HEK293 (cell line): ENCODE measurements at regions not wholly inside any gene's neighbourhood (a gene's known extent, or its start where the extent isn't known, plus 50 kb on each side); places are given as distances from the start of the nearest gene placed in this dataset.

Experiments used
- CTCF ChIA-PET: fragments of 350-600 bp; formaldehyde crosslinking; extraction: SDS; loops from one replicate; lab custom pipeline; 2021; ENCODE audit warnings: antibody characterized with exemption; lab: Yijun Ruan, JAX
- POLR2A ChIA-PET: fragments of 300-600 bp; formaldehyde crosslinking; extraction: SDS; loops from one replicate; lab custom pipeline; 2020; ENCODE audit warnings: antibody characterized with exemption, inconsistent platforms; lab: Yijun Ruan, JAX
- H3K27ac ChIP-seq: fragments of 200-500 bp; sonication (Bioruptor generic); 2 replicates; pipeline ENCODE4 v1.5.1; 2014; ENCODE audit warnings: low read depth, low read length, control low read depth, inconsistent platforms; ENCODE audit errors: extremely low read depth
- H3K36me3 ChIP-seq, 2 experiments: fragments of 200-500 bp in 1 of 2; sonication (Bioruptor generic) in 1 of 2; 1 replicate in 1 of 2; 2 replicates in 1 of 2; pipeline ENCODE4 v1.5.1; 2014 to 2017; ENCODE audit warnings: inconsistent platforms in 2 of 2, low read length in 2 of 2; ENCODE audit not compliant: control insufficient read depth in 2 of 2, insufficient read depth in 1 of 2
- H3K4me1 ChIP-seq: fragments of 200-500 bp; sonication (Bioruptor generic); 2 replicates; pipeline ENCODE4 v1.5.1; 2014; ENCODE audit warnings: mild to moderate bottlenecking, low read length, inconsistent platforms; ENCODE audit not compliant: control insufficient read depth, insufficient read depth
- H3K4me3 ChIP-seq: 2 replicates; pipeline ENCODE4 v1.5.1; 2011; ENCODE audit warnings: low read depth, mild to moderate bottlenecking, control low read depth, low read length, moderate library complexity
- H3K9me3 ChIP-seq: fragments of 200-500 bp; sonication (Bioruptor generic); 2 replicates; pipeline ENCODE4 v1.5.1; 2014; ENCODE audit warnings: low read depth, low read length, inconsistent platforms; ENCODE audit not compliant: control insufficient read depth, insufficient read depth
- ATF2 ChIP-seq: fragments of 450-650 bp; formaldehyde crosslinking; IDR thresholded peaks from 2 replicates; pipeline ENCODE4 v1.5.1; 2016; ENCODE audit warnings: missing biosample characterization, missing genetic modification characterization, low read depth
- CTCF ChIP-seq: fragments of 450-650 bp; formaldehyde crosslinking; IDR thresholded peaks from 2 replicates; pipeline ENCODE4 v1.5.1; 2016; ENCODE audit warnings: missing biosample characterization, missing genetic modification characterization
- KLF8 ChIP-seq: fragments of 450-650 bp; formaldehyde crosslinking; IDR thresholded peaks from 2 replicates; pipeline ENCODE4 v1.5.1; 2016; ENCODE audit warnings: missing biosample characterization, missing genetic modification characterization
- MEIS1 ChIP-seq: sonication (generic); formaldehyde crosslinking; IDR thresholded peaks from 2 replicates; pipeline ENCODE4 v1.8.1; 2022; ENCODE audit warnings: missing genetic modification reagents, mild to moderate bottlenecking, borderline replicate concordance
- SETDB1 ChIP-seq: IDR thresholded peaks from one replicate; pipeline ENCODE4 v1.6.1; 2017; ENCODE audit warnings: mild to moderate bottlenecking, low read length, moderate library complexity, mixed read lengths; ENCODE audit not compliant: insufficient read length
- TRIM28 ChIP-seq: IDR thresholded peaks from 2 replicates; pipeline ENCODE4 v1.6.1; 2011; ENCODE audit warnings: low read length, control low read depth, borderline replicate concordance
- ZBTB48 ChIP-seq: fragments of 450-650 bp; formaldehyde crosslinking; IDR thresholded peaks from 2 replicates; pipeline ENCODE4 v1.5.1; 2016; ENCODE audit warnings: missing biosample characterization, missing genetic modification characterization
- ZNF133 ChIP-seq: fragments of 450-650 bp; formaldehyde crosslinking; IDR thresholded peaks from 2 replicates; pipeline ENCODE4 v1.5.1; 2016; ENCODE audit warnings: missing biosample characterization, missing genetic modification characterization
- ZNF146 ChIP-seq: fragments of 450-650 bp; formaldehyde crosslinking; IDR thresholded peaks from 2 replicates; pipeline ENCODE4 v1.5.1; 2016; ENCODE audit warnings: missing biosample characterization, missing genetic modification characterization
- ZNF18 ChIP-seq: fragments of 450-650 bp; formaldehyde crosslinking; IDR thresholded peaks from 2 replicates; pipeline ENCODE4 v1.5.1; 2016; ENCODE audit warnings: missing biosample characterization, missing genetic modification characterization
- ZNF324 ChIP-seq: fragments of 450-650 bp; formaldehyde crosslinking; IDR thresholded peaks from 2 replicates; pipeline ENCODE4 v1.5.1; 2016; ENCODE audit warnings: missing biosample characterization, missing genetic modification characterization
- ZNF560 ChIP-seq: fragments of 450-650 bp; formaldehyde crosslinking; IDR thresholded peaks from 2 replicates; pipeline ENCODE4 v1.5.1; 2017; ENCODE audit warnings: missing biosample characterization, missing genetic modification characterization, borderline replicate concordance
- ZNF664 ChIP-seq: fragments of 450-650 bp; formaldehyde crosslinking; IDR thresholded peaks from 2 replicates; pipeline ENCODE4 v1.5.1; 2016; ENCODE audit warnings: missing biosample characterization, missing genetic modification characterization
- TF ChIP-seq, protein P1 (sequence below): fragments of 450-650 bp; formaldehyde crosslinking; IDR thresholded peaks from 2 replicates; pipeline ENCODE4 v1.5.1; 2016; ENCODE audit warnings: missing biosample characterization, missing genetic modification characterization

- Histone ChIP-seq H3K36me3 (no peaks in the 10 kb centered on the region), H3K9me3 (no peaks in the 10 kb centered on the region), H3K4me1 (no peaks in the 10 kb centered on the region), H3K4me3 (no peak overlapping the region), H3K27ac (no peak overlapping the region)
- POLR2A ChIA-PET: no interaction called here
- CTCF ChIA-PET: interaction anchor here (0.6 to 2.6 kb wide), 14 partner anchors 9 to 89 kb away, joined by 3 to 13 read pairs (median 4); no protein-coding TSS in a partner anchor
- TF ChIP-seq ZNF324 (tag by site-specific recombination): no peak
- TF ChIP-seq ZNF560 (tag by site-specific recombination): no peak
- TF ChIP-seq ZNF664 (tag by site-specific recombination): no peak
- TF ChIP-seq, protein P1, sequence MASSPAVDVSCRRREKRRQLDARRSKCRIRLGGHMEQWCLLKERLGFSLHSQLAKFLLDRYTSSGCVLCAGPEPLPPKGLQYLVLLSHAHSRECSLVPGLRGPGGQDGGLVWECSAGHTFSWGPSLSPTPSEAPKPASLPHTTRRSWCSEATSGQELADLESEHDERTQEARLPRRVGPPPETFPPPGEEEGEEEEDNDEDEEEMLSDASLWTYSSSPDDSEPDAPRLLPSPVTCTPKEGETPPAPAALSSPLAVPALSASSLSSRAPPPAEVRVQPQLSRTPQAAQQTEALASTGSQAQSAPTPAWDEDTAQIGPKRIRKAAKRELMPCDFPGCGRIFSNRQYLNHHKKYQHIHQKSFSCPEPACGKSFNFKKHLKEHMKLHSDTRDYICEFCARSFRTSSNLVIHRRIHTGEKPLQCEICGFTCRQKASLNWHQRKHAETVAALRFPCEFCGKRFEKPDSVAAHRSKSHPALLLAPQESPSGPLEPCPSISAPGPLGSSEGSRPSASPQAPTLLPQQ (tag by site-specific recombination): no peak
- peak; percentile 47; the same call in 1 of the 2 replicates for TF ChIP-seq ZNF133 (tag by site-specific recombination)
- TF ChIP-seq ZNF18 (tag by site-specific recombination): no peak
These were observed 80.4 kb upstream of the IGF1R start for GRCh38 chr15:98567951-98568350.

GRCh38 chr15:98568382-98569017 lies 79.8 kb upstream of the IGF1R start:
- POLR2A ChIA-PET: no interaction called here
- no peak overlapping the region for H3K27ac ChIP-seq
- no peaks in the 10 kb centered on the region for H3K4me1 ChIP-seq
- no peak for TF ChIP-seq CTCF (tag by site-specific recombination)
- TF ChIP-seq ATF2 (tag by site-specific recombination): peak; percentile 73
- peak; percentile 78; the same call in 1 of the 2 replicates for TF ChIP-seq TRIM28
- TF ChIP-seq KLF8 (tag by site-specific recombination): no peak
- no peak for TF ChIP-seq MEIS1
- TF ChIP-seq SETDB1: peak; percentile 63
- TF ChIP-seq, all 188 proteins: peak for 3
- H3K36me3 ChIP-seq: no peaks in the 10 kb centered on the region
- no peaks in the 10 kb centered on the region for H3K9me3 ChIP-seq
- no peak overlapping the region for H3K4me3 ChIP-seq
- CTCF ChIA-PET: interaction anchor here (0.6 to 2.6 kb wide), 11 partner anchors 9 to 100 kb away, joined by 3 to 13 read pairs (median 4); no protein-coding TSS in a partner anchor

GRCh38 chr15:98570119-98570518 lies 78.2 kb upstream of the IGF1R start:
- TF ChIP-seq ZBTB48 (tag by site-specific recombination) (no peak), TRIM28 (no peak), ZNF146 (tag by site-specific recombination) (peak; percentile 95)
- POLR2A ChIA-PET: no interaction called here
- Histone ChIP-seq H3K9me3 (no peaks in the 10 kb centered on the region), H3K27ac (no peak overlapping the region), H3K36me3 (no peaks in the 10 kb centered on the region), H3K4me1 (no peaks in the 10 kb centered on the region), H3K4me3 (no peak overlapping the region)
- CTCF ChIA-PET: no interaction called here
